PFSK-1 (cell line): ENCODE measurements at regions not wholly inside any gene's neighbourhood (a gene's known extent, or its start where the extent isn't known, plus 50 kb on each side); places are given as distances from the start of the nearest gene placed in this dataset.

Source experiments
- FOXP2 ChIP-seq: optimal IDR thresholded peaks from 2 replicates; pipeline ENCODE3; 2011; ENCODE audit warnings: borderline replicate concordance, control low read depth, inconsistent platforms; ENCODE audit not compliant: insufficient read depth; ENCODE audit errors: extremely low read length, extremely low read depth
- POLR2AphosphoS5 ChIP-seq: IDR thresholded peaks from 2 replicates; pipeline ENCODE4 v1.6.1; 2012; ENCODE audit warnings: low read depth, mild to moderate bottlenecking, control low read depth, low read length, moderate library complexity
- SIN3A ChIP-seq: IDR thresholded peaks from 2 replicates; pipeline ENCODE4 v1.6.1; 2012; ENCODE audit warnings: mild to moderate bottlenecking, low read length, moderate library complexity, borderline replicate concordance; ENCODE audit not compliant: insufficient read depth
- TAF1 ChIP-seq: IDR thresholded peaks from 2 replicates; pipeline ENCODE4 v1.6.1; 2012; ENCODE audit warnings: low read length, control low read depth, borderline replicate concordance; ENCODE audit not compliant: insufficient read depth
- TF ChIP-seq, protein P1 (sequence below), 2 experiments: IDR thresholded peaks; 2 replicates each; pipeline versions ENCODE4 v1.6.1 to v1.8.0; 2011 to 2012; ENCODE audit warnings: low read depth in 2 of 2, low read length in 2 of 2, control low read depth in 1 of 2, inconsistent platforms in 1 of 2, mild to moderate bottlenecking in 1 of 2, moderate library complexity in 1 of 2; ENCODE audit not compliant: insufficient read depth in 1 of 2

DNA sequence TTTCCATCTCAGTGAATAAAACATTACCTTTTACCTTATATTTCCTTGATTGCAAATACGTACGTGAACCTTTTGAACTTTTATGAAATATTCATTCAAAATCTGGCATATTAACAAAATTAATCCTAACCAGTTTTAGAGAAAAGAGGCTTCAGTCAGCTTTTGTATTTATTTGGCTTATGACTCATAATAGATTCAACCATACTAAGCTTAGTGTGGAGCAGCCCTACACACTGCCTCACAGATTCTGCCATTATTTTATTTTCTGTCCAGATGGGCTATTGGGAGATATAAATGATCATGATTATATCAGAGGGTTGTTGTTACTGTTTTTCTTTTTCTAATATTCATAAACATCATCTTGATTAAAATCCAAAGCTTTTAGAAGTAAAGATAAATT, 325.5 kb downstream of the GPR37 start:
- TF ChIP-seq, protein P1, sequence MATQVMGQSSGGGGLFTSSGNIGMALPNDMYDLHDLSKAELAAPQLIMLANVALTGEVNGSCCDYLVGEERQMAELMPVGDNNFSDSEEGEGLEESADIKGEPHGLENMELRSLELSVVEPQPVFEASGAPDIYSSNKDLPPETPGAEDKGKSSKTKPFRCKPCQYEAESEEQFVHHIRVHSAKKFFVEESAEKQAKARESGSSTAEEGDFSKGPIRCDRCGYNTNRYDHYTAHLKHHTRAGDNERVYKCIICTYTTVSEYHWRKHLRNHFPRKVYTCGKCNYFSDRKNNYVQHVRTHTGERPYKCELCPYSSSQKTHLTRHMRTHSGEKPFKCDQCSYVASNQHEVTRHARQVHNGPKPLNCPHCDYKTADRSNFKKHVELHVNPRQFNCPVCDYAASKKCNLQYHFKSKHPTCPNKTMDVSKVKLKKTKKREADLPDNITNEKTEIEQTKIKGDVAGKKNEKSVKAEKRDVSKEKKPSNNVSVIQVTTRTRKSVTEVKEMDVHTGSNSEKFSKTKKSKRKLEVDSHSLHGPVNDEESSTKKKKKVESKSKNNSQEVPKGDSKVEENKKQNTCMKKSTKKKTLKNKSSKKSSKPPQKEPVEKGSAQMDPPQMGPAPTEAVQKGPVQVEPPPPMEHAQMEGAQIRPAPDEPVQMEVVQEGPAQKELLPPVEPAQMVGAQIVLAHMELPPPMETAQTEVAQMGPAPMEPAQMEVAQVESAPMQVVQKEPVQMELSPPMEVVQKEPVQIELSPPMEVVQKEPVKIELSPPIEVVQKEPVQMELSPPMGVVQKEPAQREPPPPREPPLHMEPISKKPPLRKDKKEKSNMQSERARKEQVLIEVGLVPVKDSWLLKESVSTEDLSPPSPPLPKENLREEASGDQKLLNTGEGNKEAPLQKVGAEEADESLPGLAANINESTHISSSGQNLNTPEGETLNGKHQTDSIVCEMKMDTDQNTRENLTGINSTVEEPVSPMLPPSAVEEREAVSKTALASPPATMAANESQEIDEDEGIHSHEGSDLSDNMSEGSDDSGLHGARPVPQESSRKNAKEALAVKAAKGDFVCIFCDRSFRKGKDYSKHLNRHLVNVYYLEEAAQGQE (IDR thresholded peaks at IDR 0.05; ENCODE audit: insufficient read depth in 1 of 2, low read depth in 2 of 2, low read length in 2 of 2): no peak
- TF ChIP-seq POLR2AphosphoS5 (no peak), FOXP2 (no peak), TAF1 (no peak), SIN3A (no peak)

DNA sequence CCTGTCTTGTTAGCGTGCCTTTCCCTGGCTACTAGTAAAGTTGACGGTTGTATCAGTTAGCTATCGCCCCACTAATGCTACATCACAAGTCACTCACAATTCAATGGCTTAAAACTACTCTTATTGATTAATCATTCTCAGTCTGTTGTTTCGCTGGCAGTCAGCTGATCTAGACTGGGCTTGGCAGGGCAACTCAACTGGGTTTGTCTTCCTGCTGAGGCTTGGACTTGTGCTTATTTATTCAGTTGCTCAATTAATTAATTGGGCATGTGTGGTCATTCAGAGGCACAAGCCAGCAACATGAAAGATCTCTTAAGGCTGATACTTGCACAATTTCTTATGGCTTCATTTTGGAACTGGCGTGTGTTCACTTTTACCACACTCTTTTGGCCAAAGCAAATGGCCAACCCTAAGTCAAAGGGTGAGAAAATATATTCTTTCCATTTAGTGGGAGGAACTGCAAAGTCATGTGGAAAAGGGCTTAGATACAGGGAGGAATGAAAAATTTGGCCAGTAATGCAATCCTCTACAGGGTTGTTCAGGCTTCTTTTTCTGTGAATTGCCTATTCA, 333.5 kb downstream of the GPR37 start:
- TF ChIP-seq TAF1: no peak
- TF ChIP-seq, protein P1 (IDR thresholded peaks at IDR 0.05; ENCODE audit: insufficient read depth in 1 of 2, low read depth in 2 of 2, low read length in 2 of 2): no peak
- TF ChIP-seq FOXP2: no peak
- no peak for TF ChIP-seq POLR2AphosphoS5
- TF ChIP-seq SIN3A: no peak

DNA sequence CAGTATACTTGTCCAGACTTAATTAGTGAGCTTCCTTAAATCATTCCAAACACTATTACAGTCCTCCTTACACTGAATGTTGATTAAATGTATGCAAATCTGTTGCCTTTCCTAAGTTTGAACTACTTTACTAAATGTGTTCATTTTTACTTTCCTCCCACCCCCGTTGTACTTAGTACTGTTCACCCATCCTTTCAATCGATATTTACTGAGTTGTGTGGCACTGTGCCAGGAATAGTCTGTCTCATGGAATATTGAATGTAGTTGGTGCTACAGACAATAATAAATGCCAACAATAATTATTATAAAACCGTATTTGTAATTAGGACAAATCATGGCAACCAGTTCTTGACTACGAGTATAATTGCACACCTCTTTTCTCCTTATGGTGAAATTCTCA, 335.7 kb downstream of the GPR37 start:
- TF ChIP-seq TAF1 (no peak), POLR2AphosphoS5 (no peak), SIN3A (no peak), FOXP2 (no peak)
- TF ChIP-seq, protein P1 (IDR thresholded peaks at IDR 0.05; ENCODE audit: insufficient read depth in 1 of 2, low read depth in 2 of 2, low read length in 2 of 2): no peak

DNA sequence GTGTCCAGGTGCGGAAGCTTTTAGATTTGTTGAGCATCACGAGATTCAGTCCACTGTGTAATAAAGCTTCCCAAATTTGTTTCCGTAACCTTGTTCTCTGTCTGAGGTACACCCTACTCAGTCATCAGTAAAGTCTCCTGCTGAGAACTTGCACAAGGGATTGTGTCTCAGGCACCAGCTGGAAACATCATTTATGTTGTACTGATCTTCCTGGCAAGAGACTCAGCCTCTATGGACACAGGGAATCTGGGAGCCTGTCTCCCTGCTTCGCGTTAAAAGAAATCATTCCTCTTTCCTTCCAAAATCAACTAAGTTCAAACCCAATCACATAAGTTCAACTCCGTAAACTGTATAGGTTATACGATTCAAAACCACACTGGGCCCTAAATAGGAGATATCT, 336.8 kb downstream of the GPR37 start:
- TF ChIP-seq, protein P1 (IDR thresholded peaks at IDR 0.05; ENCODE audit: insufficient read depth in 1 of 2, low read depth in 2 of 2, low read length in 2 of 2): no peak
- TF ChIP-seq SIN3A (no peak), POLR2AphosphoS5 (no peak), TAF1 (no peak), FOXP2 (no peak)

DNA sequence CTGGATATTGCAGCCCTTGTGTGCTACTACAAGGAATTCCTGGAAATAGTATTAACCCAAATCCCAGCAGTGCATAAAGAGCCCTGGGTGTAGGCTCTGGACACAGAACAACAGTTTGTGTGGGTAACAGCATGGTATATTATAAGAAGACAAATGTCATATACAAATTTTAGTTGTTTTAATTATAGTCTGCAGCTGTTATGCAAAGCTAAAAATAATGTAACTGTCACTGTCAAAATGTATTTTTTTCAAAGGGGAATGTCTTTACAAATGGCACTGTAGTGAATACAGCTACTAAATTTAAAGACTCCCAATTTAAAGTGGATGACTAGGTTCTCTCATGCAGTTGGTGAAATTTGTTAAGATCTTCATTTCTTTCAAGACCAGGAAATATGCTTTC, 339.0 kb downstream of the GPR37 start:
- TF ChIP-seq POLR2AphosphoS5 (no peak), TAF1 (no peak), FOXP2 (no peak), SIN3A (no peak)
- TF ChIP-seq, protein P1 (IDR thresholded peaks at IDR 0.05; ENCODE audit: insufficient read depth in 1 of 2, low read depth in 2 of 2, low read length in 2 of 2): no peak
